Left lobe of liver (tissue), 2 donors: ENCODE measurements at regions not wholly inside any gene's neighbourhood (a gene's known extent, or its start where the extent isn't known, plus 50 kb on each side); places are given as distances from the start of the nearest gene placed in this dataset.

ENCODE experiments used
- ATAC-seq: fragments of 200-7000 bp; cut with Tn5 transposase; one replicate; pipeline ENCODE4 v1.9.1; 2020; ENCODE audit warnings: mild to moderate bottlenecking, moderate library complexity
- DNase-seq: peaks from one replicate; pipeline ENCODE4 v3.0.0-alpha.2; 2020; ENCODE audit warnings: low spot score
- donor health status: DM: no; HTN: no; CAD: no; lungs with moderate emphysema.
- donor health status: DM: no; HTN: yes; CAD: no.

- no peak for ATAC-seq
- DNase-seq: no peak
Measured at GRCh38 chr18:23384778-23385736, 68.0 kb upstream of the RIOK3 start.

- no peak for ATAC-seq
- no peak for DNase-seq
Measured at GRCh38 chr18:23386317-23386716, 66.8 kb upstream of the RIOK3 start.

DNA sequence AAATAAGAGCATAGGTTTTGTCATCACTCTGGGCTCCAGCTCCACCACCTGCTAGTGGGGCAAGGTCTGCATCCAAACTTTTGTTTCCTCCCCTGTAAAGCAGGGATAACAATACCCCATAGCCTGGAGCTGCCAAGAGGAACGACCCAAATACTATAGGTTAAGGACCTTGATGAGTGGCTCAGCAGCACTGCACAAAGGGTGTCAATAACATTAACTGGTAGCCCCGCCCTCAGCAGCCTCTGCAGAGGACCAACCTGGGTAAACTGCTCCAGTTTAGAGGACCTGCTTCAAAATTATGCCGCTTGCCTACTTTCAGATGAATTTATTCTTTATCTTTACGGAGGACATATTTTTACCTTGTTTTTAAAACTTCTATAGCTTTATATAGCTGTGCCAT, 65.8 kb upstream of the RIOK3 start:
- no peak for DNase-seq
- ATAC-seq: no peak

DNA sequence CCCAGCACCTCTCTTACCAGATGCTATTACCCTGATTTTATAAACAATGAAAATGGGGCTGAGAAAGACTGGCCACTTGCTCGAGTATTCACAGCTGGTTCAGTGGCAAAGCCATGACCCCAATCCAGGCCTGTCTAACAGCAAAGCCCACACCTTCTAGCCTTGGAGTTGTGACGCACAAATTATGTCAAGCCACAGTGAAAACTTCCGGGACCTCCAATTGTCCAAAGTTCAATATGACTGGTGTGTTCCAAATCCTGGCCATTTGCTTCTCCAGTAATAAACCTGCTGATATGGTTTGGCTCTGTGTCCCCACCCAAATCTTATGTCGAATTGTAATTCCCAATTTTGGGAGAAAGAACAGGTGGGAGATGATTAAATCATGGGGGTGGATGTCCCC, 64.7 kb upstream of the RIOK3 start:
- ATAC-seq: no peak
- DNase-seq: no peak

DNA sequence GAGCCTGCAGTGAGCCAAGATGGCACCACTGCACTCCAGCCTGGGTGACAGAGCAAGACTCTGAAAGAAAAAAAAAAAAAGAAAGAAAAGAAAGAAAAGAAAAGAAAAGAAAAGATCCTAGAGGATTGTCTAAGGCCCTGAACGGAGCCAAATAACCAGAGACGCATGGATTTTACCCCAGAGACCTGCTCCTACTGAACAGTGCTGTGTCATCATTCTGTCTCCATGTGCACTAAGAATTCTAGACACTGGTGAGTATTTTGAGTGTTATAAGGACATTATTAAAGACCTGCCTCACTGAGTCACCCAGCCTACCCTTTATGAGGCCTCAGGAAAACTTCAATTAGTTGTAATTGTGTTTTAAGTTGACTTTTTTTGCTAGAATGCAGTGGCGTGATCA, 61.9 kb upstream of the RIOK3 start:
- DNase-seq (no peak), ATAC-seq (no peak)

GRCh38 chr18:23397907-23398306, 55.2 kb upstream of the RIOK3 start:
- no peak for ATAC-seq
- no peak for DNase-seq

- ATAC-seq: no peak
- DNase-seq: no peak
Measured at GRCh38 chr18:23398401-23398800, 54.7 kb upstream of the RIOK3 start.

- no peak for ATAC-seq
Measured at GRCh38 chr18:23399067-23399466, 54.0 kb upstream of the RIOK3 start.

GRCh38 chr18:23400918-23401317, 52.2 kb upstream of the RIOK3 start:
- DNase-seq (no peak), ATAC-seq (no peak)

More at GRCh38 chr18:23399067-23399466, 54.0 kb upstream of the RIOK3 start:
- no peak for DNase-seq

DNA sequence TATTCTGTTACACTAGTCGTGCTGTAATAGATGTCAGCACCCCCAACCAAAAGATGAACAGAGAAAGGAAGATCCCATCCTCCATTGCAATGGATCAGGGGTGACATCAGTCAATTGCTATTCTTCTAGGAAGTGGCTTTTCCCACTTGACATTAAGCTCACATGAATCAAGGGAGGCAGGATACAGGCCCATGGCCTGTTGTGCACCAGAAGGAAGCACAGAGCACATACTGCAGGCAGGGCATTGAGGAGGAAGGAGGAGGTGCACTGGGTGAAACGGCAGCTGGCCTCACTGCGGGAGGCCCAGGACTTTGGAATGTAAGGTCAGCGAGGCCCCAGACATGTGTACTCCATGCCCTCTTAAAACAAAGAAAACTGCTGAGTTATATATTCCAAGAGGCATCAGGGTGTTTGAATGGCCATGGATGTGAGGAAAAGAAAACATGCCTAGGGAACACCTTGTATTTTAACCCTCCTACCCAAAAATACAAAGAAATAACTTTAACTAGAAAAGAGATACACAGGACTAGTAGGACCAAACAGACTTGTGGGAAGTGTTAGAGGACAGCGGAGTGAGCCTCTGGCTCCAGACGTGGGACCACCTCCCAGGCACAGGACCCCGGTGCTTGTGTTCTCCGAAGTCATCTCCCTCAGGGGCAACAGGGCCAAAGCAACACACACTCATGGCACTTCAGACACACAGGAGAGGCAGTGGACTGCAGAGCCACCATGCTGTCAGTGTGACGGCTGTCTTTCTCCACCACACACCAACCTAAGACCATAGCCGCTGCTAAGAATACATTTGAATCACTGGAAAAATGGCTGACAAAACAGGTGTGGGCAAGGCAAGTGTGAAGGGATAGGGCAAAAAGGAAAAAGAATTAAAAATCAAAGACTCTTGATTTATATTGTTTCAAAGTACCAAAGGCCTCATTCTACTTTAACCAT, 51.4 kb upstream of the RIOK3 start:
- ATAC-seq: peak; percentile 91
- no peak for DNase-seq
